Caco-2 (cell line): ENCODE measurements at regions not wholly inside any gene's neighbourhood (a gene's known extent, or its start where the extent isn't known, plus 50 kb on each side); places are given as distances from the start of the nearest gene placed in this dataset.

Experiments
- BruUV-seq: library from RNA; stranded (reverse); fragments of 400-500 nt; replicated peaks from 2 replicates; lab custom pipeline; 2021; lab: Mats Ljungman, UMichigan
- CTCF ChIA-PET: fragments of 300-600 bp; sonication (Branson Sonifier 250); formaldehyde crosslinking; loops from one replicate; lab custom pipeline; 2022; ENCODE audit warnings: antibody characterized with exemption; lab: Charles Lee
- POLR2A ChIA-PET: fragments of 300-600 bp; sonication (Branson Sonifier 250); formaldehyde crosslinking; loops from one replicate; lab custom pipeline; 2022; ENCODE audit warnings: antibody characterized with exemption; lab: Charles Lee
- DNase-seq, 2 experiments: peaks; one replicate each; pipeline versions ENCODE4 v3.0.0 to v3.0.0-alpha.2; 2020 to 2022
- H3K27me3 ChIP-seq: replicated peaks from 2 replicates; pipeline ENCODE4 v1.6.0; 2011; ENCODE audit warnings: low read length; ENCODE audit not compliant: control insufficient read depth, insufficient read depth
- H3K36me3 ChIP-seq: 2 replicates; pipeline ENCODE4 v1.5.1; 2011; ENCODE audit warnings: low read length; ENCODE audit not compliant: control insufficient read depth, insufficient read depth
- H3K4me1 ChIP-seq: fragments of 250-450 bp; sonication (Bioruptor Pico); 2 replicates; pipeline ENCODE4 v1.5.1; 2020; ENCODE audit warnings: mild to moderate bottlenecking
- H3K4me3 ChIP-seq: 2 replicates; pipeline ENCODE4 v1.5.1; 2011; ENCODE audit warnings: low read depth, mild to moderate bottlenecking, control low read depth, low read length
- H3K9me3 ChIP-seq: fragments of 250-450 bp; sonication (Bioruptor Pico); 2 replicates; pipeline ENCODE4 v1.5.1; 2020; ENCODE audit warnings: mild to moderate bottlenecking, moderate library complexity
- H3K27ac Mint-ChIP-seq: one replicate; pipeline ENCODE4 v1.8.0; 2022; ENCODE audit warnings: mixed read lengths; ENCODE audit not compliant: unreplicated experiment
- H3K27me3 Mint-ChIP-seq: one replicate; pipeline ENCODE4 v1.8.0; 2022; ENCODE audit warnings: mixed read lengths; ENCODE audit not compliant: insufficient read depth, unreplicated experiment
- H3K36me3 Mint-ChIP-seq: one replicate; pipeline ENCODE4 v1.8.0; 2022; ENCODE audit warnings: mild to moderate bottlenecking, mixed read lengths; ENCODE audit not compliant: insufficient read depth, unreplicated experiment
- H3K4me1 Mint-ChIP-seq: one replicate; pipeline ENCODE4 v1.8.0; 2022; ENCODE audit warnings: low read depth, mixed read lengths; ENCODE audit not compliant: unreplicated experiment
- H3K4me3 Mint-ChIP-seq: one replicate; pipeline ENCODE4 v1.8.0; 2022; ENCODE audit warnings: mild to moderate bottlenecking, moderate library complexity, mixed read lengths; ENCODE audit not compliant: unreplicated experiment
- H3K9me3 Mint-ChIP-seq: one replicate; pipeline ENCODE4 v1.8.0; 2022; ENCODE audit warnings: mixed read lengths; ENCODE audit not compliant: unreplicated experiment
- CTCF ChIP-seq, 2 experiments: fragments of 200-600 bp in 1 of 2; IDR thresholded peaks; 1 replicate in 1 of 2; 2 replicates in 1 of 2; pipeline versions ENCODE4 v1.5.1 to v1.8.0; 2011 to 2022; ENCODE audit warnings: antibody characterized with exemption in 1 of 2, control low read depth in 1 of 2, inconsistent platforms in 1 of 2, low read depth in 1 of 2, low read length in 1 of 2, mild to moderate bottlenecking in 1 of 2, moderate library complexity in 1 of 2; ENCODE audit not compliant: insufficient read depth in 1 of 2, severe bottlenecking in 1 of 2, unreplicated experiment in 1 of 2
- intact Hi-C: fragments of 100-400 bp; cut with micrococcal nuclease; formaldehyde crosslinking; loops from one replicate; pipeline ENCODE4 v1.10.0; 2022; ENCODE audit not compliant: unreplicated experiment

- Mint-ChIP-seq H3K36me3 (no peaks in the 10 kb centered on the region), H3K27me3 (peaks cover 3% of the 10 kb centered on the region), H3K27ac (no peak overlapping the region), H3K4me1 (no peaks in the 10 kb centered on the region), H3K9me3 (no peaks in the 10 kb centered on the region), H3K4me3 (no peak overlapping the region)
- H3K9me3 ChIP-seq: peaks cover 7% of the 10 kb centered on the region; the same call in 1 of the 2 replicates
- H3K36me3 ChIP-seq: no peaks in the 10 kb centered on the region
- no peak for TF ChIP-seq CTCF (IDR thresholded peaks at IDR 0.05; ENCODE audit: insufficient read depth in 1 of 2, low read depth in 1 of 2, low read length in 1 of 2, severe bottlenecking in 1 of 2, unreplicated experiment in 1 of 2)
- no TSS peak for BruUV-seq
- CTCF ChIA-PET: no interaction called here
- POLR2A ChIA-PET: no interaction called here
- no peaks in the 10 kb centered on the region for H3K4me1 ChIP-seq
- no peak for DNase-seq
- intact Hi-C loops: no loop called here
- H3K27me3 ChIP-seq: no peaks in the 10 kb centered on the region; the same call in 1 of the 2 replicates
- no peak overlapping the region for H3K4me3 ChIP-seq
These were observed 290.3 kb upstream of the KLF12 start for GRCh38 chr13:74424455-74424854.

- H3K9me3 ChIP-seq: peaks cover 7% of the 10 kb centered on the region; the same call in 1 of the 2 replicates
- intact Hi-C loops: no loop called here
- POLR2A ChIA-PET: no interaction called here
- TF ChIP-seq CTCF (IDR thresholded peaks at IDR 0.05; ENCODE audit: insufficient read depth in 1 of 2, low read depth in 1 of 2, low read length in 1 of 2, severe bottlenecking in 1 of 2, unreplicated experiment in 1 of 2): no peak
- Mint-ChIP-seq H3K27ac (no peak overlapping the region), H3K4me3 (no peak overlapping the region), H3K27me3 (peaks cover 3% of the 10 kb centered on the region), H3K36me3 (no peaks in the 10 kb centered on the region), H3K9me3 (no peaks in the 10 kb centered on the region), H3K4me1 (no peaks in the 10 kb centered on the region)
- CTCF ChIA-PET: no interaction called here
- H3K4me1 ChIP-seq: no peaks in the 10 kb centered on the region
- no TSS peak for BruUV-seq
- no peak overlapping the region for H3K4me3 ChIP-seq
- no peak for DNase-seq
- no peaks in the 10 kb centered on the region; the same call in 1 of the 2 replicates for H3K27me3 ChIP-seq
- no peaks in the 10 kb centered on the region for H3K36me3 ChIP-seq
These were observed 289.2 kb upstream of the KLF12 start for GRCh38 chr13:74423434-74423833.

- no peak overlapping the region for H3K27ac Mint-ChIP-seq
- H3K4me3 Mint-ChIP-seq: no peak overlapping the region
- Histone ChIP-seq H3K4me3 (no peak overlapping the region), H3K27me3 (no peaks in the 10 kb centered on the region), H3K36me3 (no peaks in the 10 kb centered on the region), H3K4me1 (no peaks in the 10 kb centered on the region), H3K9me3 (0 out of 2 replicates have a peak, but pooled peaks cover 3% of the 10 kb centered on the region)
- intact Hi-C loops: no loop called here
- H3K27me3 Mint-ChIP-seq: peaks cover 7% of the 10 kb centered on the region
- H3K9me3 Mint-ChIP-seq: no peaks in the 10 kb centered on the region
- no peaks in the 10 kb centered on the region for H3K36me3 Mint-ChIP-seq
- DNase-seq: no peak
- no peak for TF ChIP-seq CTCF (IDR thresholded peaks at IDR 0.05; ENCODE audit: insufficient read depth in 1 of 2, low read depth in 1 of 2, low read length in 1 of 2, severe bottlenecking in 1 of 2, unreplicated experiment in 1 of 2)
- ChIA-PET POLR2A (no interaction called here), CTCF (no interaction called here)
- H3K4me1 Mint-ChIP-seq: no peaks in the 10 kb centered on the region
- no TSS peak for BruUV-seq
These were observed 280.3 kb upstream of the KLF12 start for GRCh38 chr13:74414458-74414857.
